NCI-H524 treated with DMSO at 0.1 percent for 48 hours (cell line): ENCODE measurements at regions not wholly inside any gene's neighbourhood (a gene's known extent, or its start where the extent isn't known, plus 50 kb on each side); places are given as distances from the start of the nearest gene placed in this dataset.

Experiments used
- DNase-seq: peaks from one replicate; lab custom pipeline; 2025; lab: John Stamatoyannopoulos, UW

DNA sequence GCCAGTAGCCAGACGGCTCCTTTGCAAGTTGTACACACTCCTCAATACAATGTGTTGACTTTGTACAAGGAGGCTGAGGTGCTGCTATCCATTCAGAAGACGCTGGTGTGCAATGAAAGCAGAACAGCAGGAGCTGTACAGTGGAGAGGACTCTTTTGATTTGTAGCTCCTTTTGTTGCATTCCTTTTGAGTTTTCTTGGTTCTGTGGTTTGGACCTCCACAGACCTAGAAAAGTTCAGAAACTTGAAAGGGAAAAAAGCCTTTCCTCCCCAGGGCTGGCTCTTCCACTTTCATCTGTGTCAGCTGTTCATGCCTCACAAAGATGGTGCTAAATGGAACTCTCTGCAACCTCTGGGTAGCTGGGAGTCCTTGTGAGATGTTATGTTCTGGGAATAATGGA is 117.4 kb downstream of the MAT2B start:
- no peak for DNase-seq

GRCh38 chr5:163623524-163623923 is 118.1 kb downstream of the MAT2B start:
- DNase-seq = no peak

- no peak for DNase-seq
Measured at GRCh38 chr5:163623986-163624385, 118.6 kb downstream of the MAT2B start.

DNA sequence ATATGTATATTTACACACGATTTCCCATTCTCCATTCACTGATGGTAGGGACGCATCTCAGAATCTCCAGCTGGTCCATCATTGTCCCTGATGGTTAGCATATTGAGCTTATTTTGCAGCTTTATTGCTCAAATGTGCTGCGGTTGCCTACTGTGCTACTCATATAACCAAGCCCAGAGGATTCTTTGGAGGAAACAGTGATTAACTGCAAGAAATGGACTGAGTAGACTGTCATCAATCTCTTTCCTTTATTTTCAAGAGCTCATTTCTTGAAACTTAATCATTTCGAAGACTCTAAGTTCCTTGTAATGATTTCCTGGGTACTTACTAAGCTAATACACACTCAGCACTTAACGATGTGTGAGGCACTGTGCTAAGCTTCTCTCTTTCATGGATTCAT is 119.0 kb downstream of the MAT2B start:
- DNase-seq = no peak

DNA sequence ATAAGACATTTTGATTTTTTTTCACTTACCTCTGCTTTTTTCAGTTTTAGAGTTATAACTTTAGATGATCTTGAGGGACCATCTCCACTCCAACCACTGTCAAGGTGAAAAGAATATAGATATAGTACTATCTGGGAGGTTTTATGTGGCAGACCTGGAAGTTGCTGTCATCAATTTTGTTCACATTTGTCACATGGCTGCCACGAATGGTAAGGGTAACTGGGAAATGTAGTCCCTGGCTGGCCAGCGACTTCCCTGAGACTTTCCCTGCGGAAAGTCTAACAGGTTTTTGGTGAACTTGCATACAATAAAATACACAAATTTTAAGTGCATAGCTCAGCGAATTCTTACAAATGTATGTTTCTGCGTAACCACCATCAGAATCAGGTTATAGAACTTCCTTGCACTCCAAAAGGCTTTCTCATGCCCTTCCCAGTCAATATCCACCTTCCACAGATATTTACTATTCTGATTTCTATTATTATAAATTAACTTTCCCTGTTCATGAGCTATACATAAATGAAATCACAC is 121.5 kb downstream of the MAT2B start:
- no peak for DNase-seq

DNA sequence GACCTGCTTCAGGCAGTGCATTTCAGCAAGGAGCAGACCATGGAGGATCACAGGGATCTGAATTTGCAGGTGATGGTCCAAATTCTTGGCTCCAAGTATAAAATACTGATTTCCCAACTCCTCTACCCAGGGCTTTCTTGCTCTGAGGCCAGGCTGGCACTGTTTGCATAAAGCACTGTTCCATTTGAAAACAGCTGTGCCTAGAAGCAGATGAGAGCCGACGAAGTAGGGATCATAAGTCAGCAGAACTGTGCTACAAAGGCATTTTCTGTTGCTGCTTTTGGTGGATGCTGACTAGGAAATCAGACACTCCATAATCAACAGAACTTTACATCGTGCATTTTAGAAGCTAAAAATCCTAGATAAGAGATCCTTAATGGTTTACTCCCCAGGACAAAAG is 126.4 kb downstream of the MAT2B start:
- DNase-seq = no peak

DNA sequence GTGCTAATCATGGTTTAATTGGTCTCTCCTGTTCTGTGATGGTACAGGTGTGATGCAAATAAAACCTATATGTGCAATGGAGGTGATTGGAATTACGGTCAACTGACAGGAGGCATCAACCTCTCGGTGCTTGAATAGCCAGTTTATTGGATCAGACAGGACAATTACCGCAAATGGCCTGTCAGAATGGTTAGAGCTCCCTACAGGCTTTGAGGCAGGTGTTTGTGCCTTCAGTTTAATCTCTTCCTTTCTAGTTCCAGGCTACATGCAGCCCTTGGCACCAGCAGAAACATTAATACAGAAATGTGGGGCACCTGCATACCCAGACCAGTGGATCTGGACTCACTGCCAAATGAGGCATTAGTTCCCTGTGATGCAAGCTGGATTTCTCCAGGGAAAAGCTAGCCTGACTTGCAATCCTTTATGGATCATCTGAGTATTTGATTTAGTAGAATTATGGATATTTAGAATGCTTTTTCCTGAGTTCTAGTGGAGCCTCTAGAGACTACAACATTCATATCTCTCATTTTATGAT is 128.6 kb downstream of the MAT2B start:
- no peak for DNase-seq

DNA sequence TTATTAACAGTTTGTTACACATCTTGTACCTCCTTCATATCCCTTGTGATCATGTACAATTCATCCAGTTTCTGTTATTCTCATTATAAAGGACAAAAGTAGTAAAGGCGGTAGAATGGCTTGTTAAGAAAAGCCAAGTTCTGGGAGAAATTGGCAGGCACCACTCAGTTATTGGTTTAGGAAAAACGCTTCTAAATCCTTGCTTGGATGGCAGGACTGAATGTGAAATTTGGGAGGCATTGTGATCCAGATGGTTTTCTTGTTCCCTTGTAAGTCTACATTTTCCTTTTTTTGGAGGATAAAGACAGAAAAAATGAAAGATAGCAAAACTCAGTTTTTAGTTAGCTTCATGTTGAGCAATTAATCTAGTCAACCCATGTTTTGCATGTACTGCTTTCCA is 130.2 kb downstream of the MAT2B start:
- DNase-seq = no peak

- no peak for DNase-seq
Measured at GRCh38 chr5:163642904-163643303, 137.5 kb downstream of the MAT2B start.

GRCh38 chr5:163645421-163646416 is 140.3 kb downstream of the MAT2B start:
- no peak for DNase-seq

GRCh38 chr5:163649514-163649913 is 144.1 kb downstream of the MAT2B start:
- DNase-seq = peak; percentile 72

DNA sequence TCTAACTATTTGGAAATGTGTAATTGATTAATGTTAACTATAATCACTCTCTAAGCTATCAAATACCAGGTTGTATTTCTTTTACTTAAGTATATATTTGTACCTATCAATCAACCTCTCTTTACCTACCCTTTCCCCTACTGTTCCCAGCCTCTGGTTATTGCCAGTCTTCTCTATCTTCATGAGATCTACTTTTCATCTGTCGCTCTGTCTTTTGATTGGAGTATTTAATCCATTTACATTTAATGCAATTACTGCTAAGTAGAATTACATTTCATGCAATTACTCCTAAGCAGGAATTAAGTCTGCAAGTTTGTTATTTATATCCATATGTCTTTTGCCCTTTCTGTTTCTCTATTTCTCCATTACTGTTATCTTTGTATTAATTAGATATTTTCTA is 148.1 kb downstream of the MAT2B start:
- DNase-seq = no peak

DNA sequence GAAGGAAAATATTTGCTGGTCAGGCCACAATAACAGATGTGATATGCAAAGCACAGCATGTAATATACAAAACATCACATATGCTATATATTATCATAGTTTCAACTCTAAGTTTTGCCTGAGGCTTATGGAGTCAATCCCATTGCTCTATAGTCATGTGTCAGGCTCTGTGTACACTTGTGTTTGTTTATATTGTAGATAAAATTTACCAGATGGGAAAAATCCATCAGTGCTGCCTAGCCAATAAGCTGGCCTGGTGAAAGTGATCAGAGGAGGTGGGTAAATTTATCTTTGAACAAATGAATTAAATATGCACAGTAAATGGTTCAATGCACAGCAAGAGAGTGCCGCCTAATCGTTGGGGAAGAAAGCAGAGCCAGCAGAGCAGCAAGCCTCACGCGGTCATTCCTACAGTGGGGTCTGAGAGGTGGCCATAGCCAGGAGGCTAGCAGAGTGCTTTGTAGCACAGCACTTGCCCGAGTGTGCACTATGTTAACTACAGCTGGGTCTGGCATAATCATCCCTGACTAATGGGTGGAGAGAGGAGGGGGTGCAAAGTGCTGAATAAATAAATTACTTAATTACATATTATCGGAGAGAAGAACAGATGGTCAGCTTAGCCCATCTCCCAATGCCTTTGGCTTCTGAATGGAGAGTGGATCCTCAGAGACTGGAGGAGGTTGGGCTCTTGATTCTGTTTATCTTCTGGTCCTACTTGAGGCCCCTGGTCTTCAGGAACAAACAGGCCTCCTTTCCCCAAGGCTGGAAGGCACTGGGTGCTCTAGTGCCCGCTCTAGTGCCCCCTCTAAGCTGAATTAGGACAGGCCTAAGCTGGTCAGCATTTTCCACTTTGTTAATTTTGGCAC is 153.5 kb downstream of the MAT2B start:
- peak; percentile 93 for DNase-seq

- no peak for DNase-seq
Measured at GRCh38 chr5:163659568-163659902, 154.1 kb downstream of the MAT2B start.

GRCh38 chr5:163660486-163660885 is 155.1 kb downstream of the MAT2B start:
- DNase-seq = no peak

GRCh38 chr5:163661360-163661759 is 155.9 kb downstream of the MAT2B start:
- DNase-seq = no peak

- no peak for DNase-seq
Measured at GRCh38 chr5:163670036-163670435, 164.6 kb downstream of the MAT2B start.

- no peak for DNase-seq
Measured at GRCh38 chr5:163677092-163677491, 171.7 kb downstream of the MAT2B start.

DNA sequence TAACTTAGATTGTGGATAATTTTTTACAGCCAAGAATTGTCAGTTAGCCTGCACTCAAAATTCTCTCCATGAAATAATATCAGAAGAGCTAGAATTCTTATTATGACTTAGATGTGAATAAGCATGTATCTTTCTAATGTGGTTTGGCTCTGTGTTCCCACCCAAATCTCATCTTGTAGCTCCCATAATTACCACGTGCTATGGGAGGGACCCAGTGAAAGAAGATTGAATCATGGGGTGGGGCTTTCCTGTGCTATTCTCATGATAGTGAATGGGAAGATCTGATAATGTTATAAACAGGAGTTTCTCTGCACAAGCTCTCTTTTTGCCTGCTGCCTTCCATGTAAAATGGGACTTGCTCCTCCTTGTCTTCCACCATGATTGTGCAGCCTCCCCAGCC is 176.8 kb downstream of the MAT2B start:
- no peak for DNase-seq

GRCh38 chr5:163687414-163687813 is 182.0 kb downstream of the MAT2B start:
- no peak for DNase-seq

DNA sequence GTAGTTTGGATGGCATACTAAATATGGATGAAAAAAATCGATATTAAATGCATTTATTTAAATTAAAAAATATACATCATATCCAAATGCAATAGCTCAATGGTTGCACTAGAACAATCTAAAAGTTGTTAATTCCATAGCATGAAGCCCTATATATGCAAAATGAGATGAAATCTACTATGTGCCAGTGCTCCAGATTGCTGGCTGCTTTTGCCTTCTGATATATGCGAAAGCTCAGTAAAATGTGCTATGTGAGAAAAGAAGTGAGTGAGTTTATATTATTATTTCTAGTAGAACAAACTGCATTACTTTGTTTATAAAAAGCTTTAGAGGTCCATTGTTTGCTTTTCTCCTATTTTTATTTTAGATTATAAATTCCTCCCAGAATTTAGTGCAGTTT is 186.7 kb downstream of the MAT2B start:
- no peak for DNase-seq

GRCh38 chr5:163695830-163696578 is 190.6 kb downstream of the MAT2B start:
- DNase-seq = peak; percentile 32
